HepG2 (cell line): ENCODE measurements at regions not wholly inside any gene's neighbourhood (a gene's known extent, or its start where the extent isn't known, plus 50 kb on each side); places are given as distances from the start of the nearest gene placed in this dataset.

Experiments used
- ATAC-seq: fragments of 200-7000 bp; cut with Tn5 transposase; 3 replicates; pipeline ENCODE4 v1.9.1; 2020; ENCODE audit warnings: mild to moderate bottlenecking, moderate library complexity
- BruUV-seq: library from RNA; stranded (reverse); fragments of 400-500 nt; replicated peaks from 2 replicates; lab custom pipeline; 2021; lab: Mats Ljungman, UMichigan
- CTCF ChIA-PET: fragments of 300-600 bp; formaldehyde crosslinking; extraction: SDS; loops from one replicate; lab custom pipeline; 2021; ENCODE audit warnings: low total read pairs, inconsistent platforms, low intra/inter-chr PET ratio; lab: Yijun Ruan, JAX
- POLR2A ChIA-PET: fragments of 350-600 bp; sonication (Branson Sonifier 250); formaldehyde crosslinking; loops from one replicate; lab custom pipeline; 2020; ENCODE audit warnings: antibody characterized with exemption, inconsistent platforms; lab: Yijun Ruan, JAX
- DNase-seq: peaks from one replicate; pipeline ENCODE4 v3.0.0-alpha.2; 2015; ENCODE audit warnings: low spot score
- FAIRE-seq: peaks from 3 replicates; lab custom pipeline; 2011; peaks lifted over from hg19 to GRCh38; lab: Jason Lieb, UNC
- H2AFZ ChIP-seq: one replicate; pipeline ENCODE4 v1.6.1; 2011; ENCODE audit warnings: low read length, inconsistent platforms
- H3K27ac ChIP-seq: fragments of 300-600 bp; 3 replicates; pipeline ENCODE4 v1.8.0; 2011; ENCODE audit warnings: mixed run types, mild to moderate bottlenecking, mixed read lengths, low read length, inconsistent platforms; ENCODE audit not compliant: insufficient read depth; ENCODE audit errors: extremely low read length
- H3K27me3 ChIP-seq, 2 experiments: fragments of 200-600 bp in 1 of 2; 2 replicates in 1 of 2; 3 replicates in 1 of 2; pipeline versions ENCODE4 v1.6.0 to v1.8.0; 2011; ENCODE audit warnings: low read length in 2 of 2, mild to moderate bottlenecking in 2 of 2, moderate library complexity in 2 of 2, inconsistent platforms in 1 of 2; ENCODE audit not compliant: insufficient read depth in 2 of 2, control insufficient read depth in 1 of 2
- H3K36me3 ChIP-seq, 2 experiments: fragments of 200-600 bp in 1 of 2; replicated peaks in 1 of 2; 2 replicates in 1 of 2; 3 replicates in 1 of 2; pipeline versions ENCODE4 v1.5.1 to v1.8.0; 2011; ENCODE audit warnings: low read length in 2 of 2, inconsistent platforms in 1 of 2; ENCODE audit not compliant: insufficient read depth in 2 of 2, control insufficient read depth in 1 of 2
- H3K4me1 ChIP-seq: 2 replicates; pipeline ENCODE4 v1.5.1; 2012; ENCODE audit warnings: low read length, inconsistent platforms; ENCODE audit not compliant: insufficient read depth
- H3K4me2 ChIP-seq: 2 replicates; pipeline ENCODE4 v1.6.0; 2011; ENCODE audit warnings: low read depth, low read length, inconsistent platforms
- H3K4me3 ChIP-seq, 3 experiments: fragments of 200-600 bp in 1 of 3; sonication (generic), shearing (Covaris generic) in 1 of 3; replicated peaks in 1 of 3; 2 replicates each; pipeline ENCODE4 v1.5.1; 2011 to 2016; ENCODE audit warnings: low read length in 3 of 3, inconsistent platforms in 2 of 3, low read depth in 2 of 3, mild to moderate bottlenecking in 2 of 3, control low read depth in 1 of 3, mixed read lengths in 1 of 3; ENCODE audit not compliant: insufficient read depth in 1 of 3
- H3K79me2 ChIP-seq: one replicate; pipeline ENCODE4 v1.6.1; 2011; ENCODE audit warnings: low read length, inconsistent platforms; ENCODE audit not compliant: insufficient read depth
- H3K9ac ChIP-seq: 2 replicates; pipeline ENCODE4 v1.6.0; 2011; ENCODE audit warnings: mild to moderate bottlenecking, low read depth, low read length, inconsistent platforms; ENCODE audit not compliant: insufficient read depth
- H3K9me3 ChIP-seq: 2 replicates; pipeline ENCODE4 v1.5.1; 2012; ENCODE audit warnings: mild to moderate bottlenecking, low read length
- H4K20me1 ChIP-seq: 2 replicates; pipeline ENCODE4 v1.6.0; 2011; ENCODE audit warnings: inconsistent platforms, mild to moderate bottlenecking, low read length, moderate library complexity; ENCODE audit not compliant: insufficient read depth
- CCAR2 ChIP-seq: fragments of 200-400 bp; formaldehyde crosslinking; optimal IDR thresholded peaks from 2 replicates; pipeline ENCODE3; 2018; ENCODE audit warnings: low read depth, mild to moderate bottlenecking, low read length, moderate library complexity
- FOXC1 ChIP-seq: sonication (generic); formaldehyde crosslinking; IDR thresholded peaks from 2 replicates; pipeline ENCODE4 v1.8.0; 2022; ENCODE audit warnings: mild to moderate bottlenecking, missing genetic modification reagents, borderline replicate concordance
- TP53 ChIP-seq: sonication (generic); formaldehyde crosslinking; conservative IDR thresholded peaks from 2 replicates; pipeline ENCODE4 v1.4.0; 2020; ENCODE audit warnings: missing genetic modification reagents
- ZEB1 ChIP-seq: IDR thresholded peaks from 2 replicates; pipeline ENCODE4 v1.6.1; 2012; ENCODE audit warnings: mild to moderate bottlenecking, low read depth, inconsistent platforms; ENCODE audit not compliant: insufficient replicate concordance
- ZNF230 ChIP-seq: sonication (generic); formaldehyde crosslinking; IDR thresholded peaks from 2 replicates; pipeline ENCODE4 v1.4.0; 2020; ENCODE audit warnings: mild to moderate bottlenecking, missing genetic modification reagents
- ZNF556 ChIP-seq: sonication (generic); formaldehyde crosslinking; IDR thresholded peaks from 2 replicates; pipeline ENCODE4 v1.4.0; 2020; ENCODE audit warnings: mild to moderate bottlenecking, missing genetic modification reagents, borderline replicate concordance
- ZUFSP ChIP-seq: sonication (generic); formaldehyde crosslinking; IDR thresholded peaks from 2 replicates; pipeline ENCODE4 v1.9.0; 2021; ENCODE audit warnings: missing genetic modification reagents, mild to moderate bottlenecking, borderline replicate concordance
- WGBS: methylation state at CpG from one replicate; pipeline ENCODE4 v1.1.6; 2017; ENCODE audit warnings: low lambda C conversion rate; 5-methylcytosine and 5-hydroxymethylcytosine counted together
- in situ Hi-C: cut with HindIII; loops from 2 replicates; pipeline ENCODE4 v1.10.0; 2017; ENCODE audit warnings: low pct_unique_long_range_greater_than_20kb; ENCODE audit not compliant: extremely low pct_ligation_motif_present
- intact Hi-C: fragments of 100-400 bp; cut with micrococcal nuclease; formaldehyde crosslinking; loops from one replicate; pipeline ENCODE4 v1.10.0; 2022; ENCODE audit not compliant: unreplicated experiment
- TF ChIP-seq, protein P1 (sequence below): sonication (generic); formaldehyde crosslinking; conservative IDR thresholded peaks from 2 replicates; pipeline ENCODE4 v1.4.0; 2020; ENCODE audit warnings: missing genetic modification reagents

DNA sequence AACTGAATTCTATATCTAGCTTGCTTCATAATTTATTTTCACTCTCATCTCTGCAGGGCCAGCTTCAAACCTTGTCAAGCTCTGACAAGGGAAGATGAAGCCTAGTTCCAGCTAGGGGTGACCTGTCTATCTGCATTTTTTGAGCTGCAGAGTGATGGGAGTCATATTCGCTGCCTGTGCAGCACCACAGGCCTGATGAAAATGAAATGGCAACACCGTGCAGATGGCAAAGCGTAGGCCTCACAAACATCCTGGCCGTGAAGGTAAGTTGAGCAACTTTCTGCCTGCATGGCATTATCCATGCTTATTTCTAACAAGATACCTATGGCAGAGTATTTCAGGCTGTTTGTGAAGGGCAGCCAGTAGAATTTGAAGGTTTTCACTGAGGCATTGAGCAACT, 86.4 kb upstream of the C1QTNF9B start:
- Histone ChIP-seq H3K9ac (no peak overlapping the region), H4K20me1 (no peaks in the 10 kb centered on the region), H3K27ac (no peak overlapping the region), H3K4me3 (no peak overlapping the region), H3K36me3 (no peaks in the 10 kb centered on the region), H3K4me1 (peaks cover 15% of the 10 kb centered on the region), H3K9me3 (no peaks in the 10 kb centered on the region), H3K79me2 (no peaks in the 10 kb centered on the region), H2AFZ (no peak overlapping the region), H3K27me3 (peaks cover under 1 to 54% of the 10 kb centered on the region in 2 experiments; a peak in 4 of 5 replicates), H3K4me2 (no peak overlapping the region)
- in situ Hi-C loops (no loop called here), intact Hi-C loops (no loop called here)
- ChIA-PET POLR2A (no interaction called here), CTCF (no interaction called here)
- TF ChIP-seq CCAR2, result no peak
- no peak for TF ChIP-seq ZNF556 (CRISPR knock-in tag)
- no peak for TF ChIP-seq ZNF230 (CRISPR knock-in tag)
- TF ChIP-seq, protein P1, sequence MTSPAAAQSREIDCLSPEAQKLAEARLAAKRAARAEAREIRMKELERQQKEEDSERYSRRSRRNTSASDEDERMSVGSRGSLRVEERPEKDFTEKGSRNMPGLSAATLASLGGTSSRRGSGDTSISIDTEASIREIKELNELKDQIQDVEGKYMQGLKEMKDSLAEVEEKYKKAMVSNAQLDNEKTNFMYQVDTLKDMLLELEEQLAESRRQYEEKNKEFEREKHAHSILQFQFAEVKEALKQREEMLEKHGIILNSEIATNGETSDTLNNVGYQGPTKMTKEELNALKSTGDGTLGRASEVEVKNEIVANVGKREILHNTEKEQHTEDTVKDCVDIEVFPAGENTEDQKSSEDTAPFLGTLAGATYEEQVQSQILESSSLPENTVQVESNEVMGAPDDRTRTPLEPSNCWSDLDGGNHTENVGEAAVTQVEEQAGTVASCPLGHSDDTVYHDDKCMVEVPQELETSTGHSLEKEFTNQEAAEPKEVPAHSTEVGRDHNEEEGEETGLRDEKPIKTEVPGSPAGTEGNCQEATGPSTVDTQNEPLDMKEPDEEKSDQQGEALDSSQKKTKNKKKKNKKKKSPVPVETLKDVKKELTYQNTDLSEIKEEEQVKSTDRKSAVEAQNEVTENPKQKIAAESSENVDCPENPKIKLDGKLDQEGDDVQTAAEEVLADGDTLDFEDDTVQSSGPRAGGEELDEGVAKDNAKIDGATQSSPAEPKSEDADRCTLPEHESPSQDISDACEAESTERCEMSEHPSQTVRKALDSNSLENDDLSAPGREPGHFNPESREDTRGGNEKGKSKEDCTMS (CRISPR knock-in tag), result no peak
- TF ChIP-seq TP53, result no peak
- TF ChIP-seq FOXC1, result no peak
- TF ChIP-seq ZEB1, result no peak
- TF ChIP-seq ZUFSP (CRISPR knock-in tag), result no peak
- WGBS, result 17% methylated on average over 4 of the region's 4 CpGs
- DNase-seq (no peak), FAIRE-seq (no peak), ATAC-seq (no peak)
- no TSS peak for BruUV-seq
